ENCODE measurements at regions not wholly inside any gene's neighbourhood (a gene's known extent, or its start where the extent isn't known, plus 50 kb on each side); places are given as distances from the start of the nearest gene placed in this dataset.

GRCh38 chr6:56798163-56798562 is 155.5 kb upstream of the DST start (continued):
- no peak for TF ChIP-seq ZBTB4 (CRISPR knock-in tag; IDR thresholded peaks at IDR 0.05)
- no peak for TF ChIP-seq SUZ12 (IDR thresholded peaks at IDR 0.05; ENCODE audit: unreplicated experiment)
- TF ChIP-seq MYC (IDR thresholded peaks at IDR 0.05; ENCODE audit: insufficient read depth, insufficient read length, insufficient replicate concordance, low read length, severe bottlenecking), result no peak
- TF ChIP-seq BHLHE40 (IDR thresholded peaks at IDR 0.05; ENCODE audit: borderline replicate concordance in 1 of 2, low read depth in 2 of 2, low read length in 1 of 2), result no peak
- no peak for TF ChIP-seq NR2C2 (IDR thresholded peaks at IDR 0.05; ENCODE audit: borderline replicate concordance, control insufficient read depth, insufficient read length, low read depth)
- no peak for TF ChIP-seq IRF3 (IDR thresholded peaks at IDR 0.05)
- TF ChIP-seq HDAC2 (IDR thresholded peaks at IDR 0.05), result no peak

GRCh38 chr6:56796196-56796532 is 153.5 kb upstream of the DST start:
- peak; percentile 71 for ATAC-seq
- ChIA-PET CTCF (interaction anchor here (0.5 to 3.6 kb wide), 4 partner anchors 9 to 44 kb away, joined by 3 to 18 read pairs (median 3); no protein-coding TSS in a partner anchor), RAD21 (ENCODE audit: unreplicated experiment) (interaction anchor here (1.0 to 2.4 kb wide), 2 partner anchors 29 to 49 kb away, joined by 3 to 13 read pairs; no protein-coding TSS in a partner anchor), SMC1A (ENCODE audit: uncharacterized antibody, unreplicated experiment) (interaction anchor here (0.9 to 3.6 kb wide), 8 partner anchors 11 to 49 kb away, joined by 3 to 16 read pairs (median 6); no protein-coding TSS in a partner anchor), POLR2A (interaction anchor here (0.9 to 1.0 kb wide), 2 partner anchors 9 to 16 kb away, joined by 3 read pairs; no protein-coding TSS in a partner anchor)
- H3K27ac ChIP-seq (ENCODE audit: control insufficient read depth, insufficient read depth), result 0 out of 2 replicates have a peak overlapping the region, but pooled peaks have one; percentile 47
- no peaks in the 10 kb centered on the region for H3K9me3 ChIP-seq (replicated peaks; ENCODE audit: control insufficient read depth, insufficient read depth, low read length)
- FAIRE-seq, result no peak
- H3K4me3 ChIP-seq, result no peak overlapping the region
- no peak for DNase-seq (ENCODE audit: low read depth, low spot score)
- peak overlapping the region; percentile 15 for H3K4me2 ChIP-seq (ENCODE audit: control insufficient read depth, insufficient read depth)
- no peaks in the 10 kb centered on the region for H4K20me1 ChIP-seq (ENCODE audit: control insufficient read depth, insufficient read depth)
- H3K9ac ChIP-seq (ENCODE audit: control insufficient read depth, insufficient read depth, low read length), result no peak overlapping the region
- H3K27me3 ChIP-seq (replicated peaks in 1 of 2; ENCODE audit: control insufficient read depth in 2 of 2, insufficient read depth in 2 of 2, low read length in 1 of 2), result no peaks in the 10 kb centered on the region
- intact Hi-C loops (cut with micrococcal nuclease; ENCODE audit: unreplicated experiment) (loop anchor here (5.0 kb wide), 1 partner anchor 46 kb away; no protein-coding TSS in a partner anchor), in situ Hi-C loops (cut with MboI) (no loop called here)
- no peak overlapping the region for H2AFZ ChIP-seq (ENCODE audit: control insufficient read depth, low read depth, low read length)
- H3K79me2 ChIP-seq (ENCODE audit: control insufficient read depth, insufficient read depth, low read length), result peaks cover 74% of the 10 kb centered on the region
- H3K36me3 ChIP-seq (ENCODE audit: control insufficient read depth in 2 of 2, insufficient read depth in 2 of 2, low read length in 1 of 2), result no peaks in the 10 kb centered on the region; a peak in 1 of 4 replicates
- peaks cover 49% of the 10 kb centered on the region for H3K4me1 ChIP-seq (ENCODE audit: control insufficient read depth, insufficient read depth, low read length)
- 50% methylated on average over 1 of the region's 1 CpG for WGBS (ENCODE audit: insufficient coverage, insufficient replicate concordance, low lambda C conversion rate, missing lambda C conversion rate)
- BruUV-seq (replicated peaks), result no TSS peak
- TF ChIP-seq GATAD2B (conservative IDR thresholded peaks at IDR 0.05; ENCODE audit: low read depth), result no peak
- TF ChIP-seq SREBF2 (IDR thresholded peaks at IDR 0.05; ENCODE audit: low read length), result no peak
- TF ChIP-seq ATF7 (IDR thresholded peaks at IDR 0.05; ENCODE audit: low read depth), result peak; percentile 51; the same call in 1 of the 2 replicates
- peak in 1 of 2 experiments; percentile 34; a peak in 1 of 4 replicates for TF ChIP-seq EP300 (IDR thresholded peaks at IDR 0.05; ENCODE audit: borderline replicate concordance in 1 of 2, control insufficient read depth in 1 of 2, low read depth in 2 of 2, low read length in 2 of 2)
- peak; percentile 14 for TF ChIP-seq MEF2B (IDR thresholded peaks at IDR 0.05; ENCODE audit: partially characterized antibody, poor library complexity, severe bottlenecking)
- TF ChIP-seq BCL11A (IDR thresholded peaks at IDR 0.05; ENCODE audit: low read depth, low read length), result 0 out of 2 replicates have a peak, but pooled peaks have one; percentile 13
- peak; percentile 44 to 46; a peak in 3 of 4 replicates for TF ChIP-seq IKZF2 (IDR thresholded peaks at IDR 0.05)
- no peak; the same call in 1 of the 2 replicates for TF ChIP-seq NFIC (IDR thresholded peaks at IDR 0.05; ENCODE audit: low read depth, low read length)
- no peak for TF ChIP-seq ASH2L (IDR thresholded peaks at IDR 0.05; ENCODE audit: borderline replicate concordance, low read depth)
